Esophagus (tissue), 2 donors: ENCODE measurements at regions not wholly inside any gene's neighbourhood (a gene's known extent, or its start where the extent isn't known, plus 50 kb on each side); places are given as distances from the start of the nearest gene placed in this dataset.

Experiments used
- H3K27ac ChIP-seq, 2 donors: one replicate each; pipeline ENCODE4 v1.5.1; 2013; ENCODE audit warnings: low read depth in 2 of 2, mild to moderate bottlenecking in 2 of 2, inconsistent platforms in 1 of 2, low read length in 1 of 2, moderate library complexity in 1 of 2
- H3K27me3 ChIP-seq, 2 donors: one replicate each; pipeline ENCODE4 v1.6.1; 2013; ENCODE audit warnings: low read length in 2 of 2, control low read depth in 1 of 2, mild to moderate bottlenecking in 1 of 2; ENCODE audit not compliant: insufficient read depth in 2 of 2, control insufficient read depth in 1 of 2
- H3K36me3 ChIP-seq, 2 donors: one replicate each; pipeline ENCODE4 v1.6.1; 2013; ENCODE audit warnings: low read length in 1 of 2; ENCODE audit not compliant: control insufficient read depth in 2 of 2, insufficient read depth in 2 of 2
- H3K4me1 ChIP-seq, 2 donors: one replicate each; pipeline ENCODE4 v1.6.1; 2013; ENCODE audit warnings: low read length in 1 of 2; ENCODE audit not compliant: control insufficient read depth in 2 of 2, insufficient read depth in 2 of 2
- H3K4me3 ChIP-seq, 2 donors: one replicate each; pipeline ENCODE4 v1.5.1; 2013; ENCODE audit warnings: low read length in 2 of 2, mild to moderate bottlenecking in 2 of 2, low read depth in 1 of 2, moderate library complexity in 1 of 2
- H3K9me3 ChIP-seq, 2 donors: one replicate each; pipeline ENCODE4 v1.6.1; 2013; ENCODE audit warnings: mild to moderate bottlenecking in 2 of 2, low read depth in 1 of 2, low read length in 1 of 2, moderate library complexity in 1 of 2; ENCODE audit not compliant: control insufficient read depth in 2 of 2, insufficient read depth in 1 of 2
- WGBS, 2 donors: extraction: QIAGEN DNeasy Blood & Tissue Kit; methylation state at CpG; one replicate each; pipeline ENCODE4 v1.1.7; 2013; 5-methylcytosine and 5-hydroxymethylcytosine counted together
- donor health status: healthy with polysubstance abuse.
- donor health status: Bipolar disorder and iron deficiency.

DNA sequence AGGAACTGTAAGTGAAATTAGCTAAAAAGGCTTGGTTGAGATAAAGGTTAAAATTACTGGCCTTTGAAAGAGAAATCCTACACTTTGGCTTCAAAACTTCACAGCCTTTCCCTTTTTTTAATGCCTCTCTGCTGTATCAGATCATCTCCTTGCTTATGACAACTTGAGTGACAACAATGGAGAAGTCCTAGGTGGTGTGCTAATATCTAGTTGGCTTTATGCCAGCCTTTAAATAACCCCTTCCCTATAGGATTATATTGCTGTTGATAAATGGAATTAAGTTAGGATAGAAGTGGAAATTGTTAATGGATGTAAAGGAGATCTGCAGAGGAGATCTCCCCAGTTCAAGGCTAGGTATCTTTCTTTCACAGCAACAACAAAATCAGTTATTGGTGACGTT, 130.2 kb upstream of the ATP1B1 start:
- Histone ChIP-seq H3K4me1 (peaks cover 2% of the 10 kb centered on the region in 2 donors), H3K9me3 (no peaks in the 10 kb centered on the region), H3K27me3 (no peaks in the 10 kb centered on the region), H3K4me3 (no peak overlapping the region), H3K36me3 (no peaks in the 10 kb centered on the region), H3K27ac (no peak overlapping the region)
- 85 to 86% methylated on average over 1 of the region's 1 CpG for WGBS, 2 donors

DNA sequence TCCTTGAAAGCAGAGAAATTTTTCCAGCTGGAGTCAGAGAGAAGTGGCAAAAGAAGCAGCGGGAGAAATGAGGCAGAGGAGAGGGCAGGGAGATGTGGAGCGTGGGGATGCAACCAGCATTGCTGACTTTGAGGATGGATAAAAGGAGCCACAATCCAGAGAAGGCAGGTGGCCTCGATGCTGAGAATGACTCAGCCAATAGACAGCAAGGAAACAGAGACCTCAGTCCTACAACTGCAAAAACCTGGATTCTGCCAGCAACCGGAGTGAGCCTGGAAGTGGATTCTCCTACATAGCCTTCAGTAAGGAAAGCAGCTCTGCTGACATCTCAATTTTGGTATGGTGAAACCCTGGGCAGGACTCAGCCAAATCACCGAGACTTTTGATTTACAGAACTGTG, 128.9 kb upstream of the ATP1B1 start:
- Histone ChIP-seq H3K4me3 (no peak overlapping the region), H3K9me3 (no peaks in the 10 kb centered on the region), H3K36me3 (no peaks in the 10 kb centered on the region), H3K4me1 (peaks cover 2% of the 10 kb centered on the region in 2 donors), H3K27me3 (no peaks in the 10 kb centered on the region), H3K27ac (no peak overlapping the region)
- WGBS, 2 donors: 81 to 83% methylated on average over 5 of the region's 5 CpGs

DNA sequence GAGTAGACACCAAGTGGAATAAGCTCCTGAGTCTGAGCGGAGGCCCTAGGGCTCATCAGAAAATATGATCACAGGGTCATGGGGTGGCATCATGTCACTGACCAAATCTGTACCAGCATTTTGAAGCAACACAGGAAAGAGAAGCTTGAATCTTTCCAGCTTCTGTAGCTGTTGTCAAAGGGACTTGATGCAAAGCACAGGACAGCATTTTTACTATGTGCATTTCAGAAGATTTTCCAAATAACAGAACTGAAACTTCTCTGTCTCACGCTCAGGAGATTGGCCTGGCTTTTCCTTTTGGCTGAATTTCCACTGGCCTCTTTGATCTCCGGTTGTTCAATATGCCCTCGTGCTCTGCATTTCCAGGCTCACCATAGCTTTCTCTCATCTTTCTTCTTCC, 127.2 kb upstream of the ATP1B1 start:
- no peak overlapping the region for H3K27ac ChIP-seq
- H3K4me3 ChIP-seq: no peak overlapping the region
- H3K9me3 ChIP-seq: no peaks in the 10 kb centered on the region
- WGBS, 2 donors: 56 to 64% methylated on average over 4 of the region's 4 CpGs
- H3K4me1 ChIP-seq: peaks cover 0 to 2% of the 10 kb centered on the region in 2 donors
- no peaks in the 10 kb centered on the region for H3K36me3 ChIP-seq
- no peaks in the 10 kb centered on the region for H3K27me3 ChIP-seq

DNA sequence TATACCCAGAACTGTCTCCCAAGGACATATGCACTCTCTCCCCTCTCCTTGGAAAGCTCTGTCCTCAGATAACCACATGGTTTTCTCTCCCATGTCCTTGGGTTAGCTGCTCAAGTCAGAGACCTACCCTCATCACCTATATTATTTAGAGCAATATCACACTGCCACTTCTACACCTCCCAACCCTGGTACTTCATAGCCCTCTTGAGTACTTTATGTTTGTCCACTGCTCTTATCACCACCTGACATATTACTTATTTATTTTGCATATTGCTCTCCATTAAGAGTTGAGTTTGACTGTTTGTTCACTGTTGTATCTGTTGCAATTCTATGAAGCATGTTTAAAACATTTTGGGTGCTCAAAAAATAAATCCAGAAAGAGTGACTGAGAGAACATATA, 126.3 kb upstream of the ATP1B1 start:
- Histone ChIP-seq H3K27ac (no peak overlapping the region), H3K4me1 (peaks cover 0 to 2% of the 10 kb centered on the region in 2 donors), H3K36me3 (no peaks in the 10 kb centered on the region), H3K27me3 (no peaks in the 10 kb centered on the region), H3K9me3 (no peaks in the 10 kb centered on the region), H3K4me3 (no peak overlapping the region)

DNA sequence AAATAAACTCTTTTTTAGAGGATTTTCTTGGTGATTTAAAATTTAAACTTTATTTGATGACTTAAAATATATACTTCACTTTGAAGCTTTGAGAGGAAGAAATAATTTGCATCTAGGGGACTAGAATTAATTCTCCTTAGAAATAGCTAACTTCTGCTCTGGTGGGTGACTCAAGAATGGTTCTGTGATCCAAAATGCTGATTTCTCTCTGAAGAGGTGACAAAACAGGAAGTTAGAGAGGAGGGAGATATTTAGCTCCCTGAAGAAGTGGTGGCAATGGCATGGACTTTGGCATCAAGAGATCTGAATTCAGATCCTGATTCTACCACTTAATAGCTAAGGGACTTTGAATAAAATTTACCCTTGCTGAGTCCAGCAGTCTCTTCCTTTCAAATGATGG, 125.8 kb upstream of the ATP1B1 start:
- Histone ChIP-seq H3K27me3 (no peaks in the 10 kb centered on the region), H3K4me3 (no peak overlapping the region), H3K9me3 (no peaks in the 10 kb centered on the region), H3K27ac (no peak overlapping the region), H3K4me1 (peaks cover 0 to 2% of the 10 kb centered on the region in 2 donors), H3K36me3 (no peaks in the 10 kb centered on the region)

DNA sequence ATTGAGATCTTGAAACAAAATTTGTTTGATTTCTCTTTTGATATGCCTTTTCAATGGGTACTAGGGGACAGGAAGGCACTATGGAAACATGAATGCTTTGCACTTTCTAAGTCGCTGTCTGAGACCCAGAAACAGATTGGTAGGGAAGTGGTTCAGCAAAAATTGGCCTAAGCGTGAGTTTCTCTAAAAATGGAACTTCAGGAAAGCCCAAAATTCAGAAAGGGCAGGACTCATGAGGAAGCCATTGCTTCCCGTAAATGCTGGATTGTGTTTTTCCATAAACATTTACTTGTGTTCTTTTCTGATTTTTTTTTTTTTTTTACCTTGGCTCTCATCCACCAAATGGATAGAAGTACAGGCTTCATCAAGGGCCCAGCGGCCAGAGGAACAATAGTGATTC, 123.7 kb upstream of the ATP1B1 start:
- Histone ChIP-seq H3K27me3 (no peaks in the 10 kb centered on the region), H3K4me3 (no peak overlapping the region), H3K36me3 (no peaks in the 10 kb centered on the region), H3K9me3 (no peaks in the 10 kb centered on the region), H3K27ac (no peak overlapping the region), H3K4me1 (no peaks in the 10 kb centered on the region)
- WGBS, 2 donors: 82 to 90% methylated on average over 4 of the region's 4 CpGs

DNA sequence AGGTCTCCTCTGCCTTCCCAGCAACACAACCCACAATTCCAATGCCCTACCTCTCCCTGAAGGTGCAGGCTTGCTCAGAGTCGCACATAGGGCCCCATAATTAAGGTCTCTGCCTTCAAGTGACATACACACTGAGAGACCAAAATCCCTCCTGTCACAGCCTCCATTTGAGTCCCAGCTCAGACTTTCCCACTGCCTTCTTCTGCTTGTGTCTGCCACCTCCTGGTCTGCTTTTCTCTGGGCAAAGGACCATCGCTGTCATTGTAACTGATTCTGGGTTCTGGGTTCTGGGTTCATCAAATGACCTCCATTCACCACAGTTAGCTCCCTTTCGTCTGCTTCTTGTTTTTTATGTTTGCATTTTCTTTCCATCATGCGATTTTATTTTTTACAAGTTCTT, 119.2 kb upstream of the ATP1B1 start:
- H3K27ac ChIP-seq: no peak overlapping the region
- no peaks in the 10 kb centered on the region for H3K4me1 ChIP-seq
- no peak overlapping the region for H3K4me3 ChIP-seq
- no peaks in the 10 kb centered on the region for H3K9me3 ChIP-seq
- 91 to 96% methylated on average over 4 of the region's 4 CpGs for WGBS, 2 donors
- H3K36me3 ChIP-seq: no peaks in the 10 kb centered on the region
- H3K27me3 ChIP-seq: no peaks in the 10 kb centered on the region

DNA sequence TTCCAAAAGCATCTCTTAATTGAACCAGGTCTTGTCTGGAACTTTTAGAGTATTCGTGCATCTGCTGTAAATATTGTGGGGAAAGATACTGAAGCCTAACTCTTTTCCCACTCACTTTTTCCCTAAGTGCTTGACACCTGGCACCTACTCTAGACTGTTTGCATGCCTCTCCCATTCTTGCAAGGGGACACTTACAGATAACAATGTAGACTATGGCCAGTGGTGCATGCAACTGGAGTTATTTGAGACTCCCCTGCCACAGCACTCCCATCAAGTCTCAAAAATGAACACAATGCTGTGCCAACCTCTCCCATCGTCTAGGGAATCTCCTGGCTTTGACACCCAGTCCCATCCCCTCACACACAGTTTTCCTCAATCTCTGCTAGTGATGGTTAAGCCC, 118.6 kb upstream of the ATP1B1 start:
- WGBS, 2 donors: 85 to 90% methylated on average over 2 of the region's 2 CpGs
- H3K36me3 ChIP-seq: no peaks in the 10 kb centered on the region
- no peak overlapping the region for H3K27ac ChIP-seq
- no peaks in the 10 kb centered on the region for H3K4me1 ChIP-seq
- H3K27me3 ChIP-seq: no peaks in the 10 kb centered on the region
- no peak overlapping the region for H3K4me3 ChIP-seq
- no peaks in the 10 kb centered on the region for H3K9me3 ChIP-seq

DNA sequence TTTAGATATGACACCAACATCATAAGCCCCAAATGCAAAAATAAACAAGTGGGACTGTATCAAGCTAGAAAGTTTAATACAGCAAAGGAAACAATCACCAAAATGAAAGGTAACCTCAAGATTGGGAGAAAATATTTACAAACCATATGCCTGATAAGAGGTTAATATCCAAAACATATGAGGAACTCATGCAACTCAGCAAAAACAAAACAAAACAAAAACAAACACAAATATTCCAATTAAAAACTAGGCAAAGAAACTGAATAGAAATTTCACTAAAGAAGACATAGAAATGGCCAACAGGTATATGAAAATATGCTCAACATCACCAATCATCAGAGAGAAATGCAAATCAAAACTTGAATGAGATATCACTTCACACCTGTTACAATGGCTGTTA, 116.5 kb upstream of the ATP1B1 start:
- Histone ChIP-seq H3K9me3 (no peaks in the 10 kb centered on the region), H3K4me1 (no peaks in the 10 kb centered on the region), H3K27ac (no peak overlapping the region), H3K27me3 (no peaks in the 10 kb centered on the region), H3K36me3 (no peaks in the 10 kb centered on the region), H3K4me3 (no peak overlapping the region)

DNA sequence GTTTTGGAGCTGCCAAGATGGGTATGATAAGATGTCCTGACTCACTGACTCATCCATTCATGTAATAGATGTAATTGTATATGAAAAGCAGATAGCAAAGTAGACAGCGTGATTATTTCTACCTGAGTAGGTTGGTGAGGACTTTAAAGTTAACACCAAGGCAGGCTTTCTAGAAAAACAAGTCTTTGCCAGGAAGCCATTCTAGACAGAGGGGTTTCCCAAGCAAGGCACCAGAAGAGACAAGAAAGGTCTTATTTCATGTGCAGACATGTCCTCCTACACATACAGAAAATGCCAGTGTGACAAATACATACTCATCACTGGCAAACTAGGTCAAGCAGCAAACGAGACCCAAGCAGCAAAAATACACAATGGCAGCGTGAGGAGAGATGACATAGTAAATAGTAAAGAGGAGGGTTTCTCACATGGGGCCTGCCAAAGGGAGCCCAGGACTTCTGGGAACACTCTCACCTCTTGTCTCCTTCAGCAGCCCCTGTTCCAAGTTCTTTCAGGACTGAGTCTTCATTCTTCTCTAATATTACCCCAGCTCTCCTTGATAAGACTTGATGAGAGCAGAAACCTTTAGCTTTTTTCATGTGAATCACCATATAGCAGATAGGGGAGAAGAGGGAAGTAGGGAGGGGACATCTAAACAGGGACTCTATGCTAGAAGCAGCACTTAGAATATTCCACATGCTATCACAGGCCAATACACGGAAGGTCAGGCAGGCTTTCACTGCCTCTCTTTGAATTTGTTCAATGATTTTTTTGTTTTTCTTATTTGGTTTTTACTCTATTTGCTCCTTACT, 114.6 kb upstream of the ATP1B1 start:
- Histone ChIP-seq H3K36me3 (no peaks in the 10 kb centered on the region), H3K4me1 (no peaks in the 10 kb centered on the region), H3K27me3 (no peaks in the 10 kb centered on the region), H3K4me3 (no peak overlapping the region), H3K9me3 (no peaks in the 10 kb centered on the region), H3K27ac (peak overlapping the region in 1 of 2 donors; percentile 33)
- WGBS, 2 donors: 46 to 65% methylated on average over 4 of the region's 4 CpGs
